H1 (cell line): ENCODE measurements at regions not wholly inside any gene's neighbourhood (a gene's known extent, or its start where the extent isn't known, plus 50 kb on each side); places are given as distances from the start of the nearest gene placed in this dataset.

Experiments
- CBX8 ChIP-seq: fragments of 300-800, 300-1000 bp; sonication (generic); IDR thresholded peaks from 2 replicates; pipeline ENCODE4 v1.7.1; 2016; ENCODE audit warnings: low read depth, low read length, borderline replicate concordance
- CREB1 ChIP-seq: IDR thresholded peaks from 2 replicates; pipeline ENCODE4 v1.6.1; 2012; ENCODE audit warnings: inconsistent platforms
- GABPA ChIP-seq: IDR thresholded peaks from 2 replicates; pipeline ENCODE4 v1.6.1; 2011; ENCODE audit warnings: mild to moderate bottlenecking, low read length, moderate library complexity, borderline replicate concordance; ENCODE audit not compliant: insufficient read depth
- RAD21 ChIP-seq, 2 experiments: IDR thresholded peaks in 1 of 2; conservative IDR thresholded peaks in 1 of 2; 2 replicates each; pipeline ENCODE4 v1.6.1; 2011; ENCODE audit warnings: low read depth in 2 of 2, low read length in 2 of 2, improper control_type of control experiment in 1 of 2, inconsistent platforms in 1 of 2, mild to moderate bottlenecking in 1 of 2, moderate library complexity in 1 of 2
- RNF2 ChIP-seq: fragments of 200-900, 300-1000 bp; sonication (generic); IDR thresholded peaks from 2 replicates; pipeline ENCODE4 v1.7.1; 2016; ENCODE audit warnings: borderline replicate concordance, low read depth, mild to moderate bottlenecking, antibody characterized with exemption, low read length; ENCODE audit not compliant: poor library complexity, severe bottlenecking; ENCODE audit errors: missing control alignments
- SIN3A ChIP-seq, 2 experiments: IDR thresholded peaks in 1 of 2; conservative IDR thresholded peaks in 1 of 2; 2 replicates each; pipeline ENCODE4 v1.6.1; 2011 to 2012; ENCODE audit warnings: low read length in 2 of 2, improper control_type of control experiment in 1 of 2, low read depth in 1 of 2, mild to moderate bottlenecking in 1 of 2

- no peak for TF ChIP-seq RNF2
- no peak for TF ChIP-seq GABPA
- TF ChIP-seq RAD21 (IDR thresholded peaks at IDR 0.05 in 1 of 2, conservative IDR thresholded peaks at IDR 0.05 in 1 of 2; ENCODE audit: low read depth in 2 of 2, low read length in 2 of 2): no peak
- TF ChIP-seq CBX8: no peak
- no peak for TF ChIP-seq SIN3A (conservative IDR thresholded peaks at IDR 0.05 in 1 of 2, IDR thresholded peaks at IDR 0.05 in 1 of 2; ENCODE audit: low read depth in 1 of 2, low read length in 2 of 2)
- no peak for TF ChIP-seq CREB1
These were observed 192.8 kb upstream of the ETAA1 start (continued) for GRCh38 chr2:67204349-67204748.
